ENCODE measurements at regions not wholly inside any gene's neighbourhood (a gene's known extent, or its start where the extent isn't known, plus 50 kb on each side); places are given as distances from the start of the nearest gene placed in this dataset.

- TF ChIP-seq FOXM1 (IDR thresholded peaks at IDR 0.05; ENCODE audit: low read depth) (no peak), FOXM1 (CRISPR knock-in tag; IDR thresholded peaks at IDR 0.05; ENCODE audit: low read depth) (no peak), CHCHD3 (CRISPR knock-in tag; IDR thresholded peaks at IDR 0.05) (no peak), ZNF197 (CRISPR knock-in tag; IDR thresholded peaks at IDR 0.05; ENCODE audit: low read depth) (no peak), ZNF165 (CRISPR knock-in tag; IDR thresholded peaks at IDR 0.05; ENCODE audit: borderline replicate concordance) (no peak)
Observed at GRCh38 chr7:42627101-42627500, 284.8 kb downstream of the C7orf25 start (continued).

- Histone ChIP-seq H4K20me1 (replicated peaks; ENCODE audit: control insufficient read depth, insufficient read depth, low read length) (no peaks in the 10 kb centered on the region), H3K79me2 (ENCODE audit: control insufficient read depth, insufficient read depth, low read length) (no peaks in the 10 kb centered on the region), H3K4me2 (ENCODE audit: insufficient read depth, low read length) (no peak overlapping the region), H3K4me3 (no peak overlapping the region), H3K27me3 (ENCODE audit: control insufficient read depth in 2 of 2, insufficient read depth in 2 of 2, low read length in 2 of 2) (no peaks in the 10 kb centered on the region), H3K9ac (ENCODE audit: insufficient read depth in 1 of 2, low read depth in 2 of 2, low read length in 2 of 2) (no peak overlapping the region), H3K9me3 (replicated peaks; ENCODE audit: control insufficient read depth, insufficient read depth, low read depth, low read length) (no peaks in the 10 kb centered on the region), H2AFZ (ENCODE audit: low read depth, low read length) (no peak overlapping the region), H3K36me3 (ENCODE audit: control insufficient read depth, insufficient read depth, low read length) (no peaks in the 10 kb centered on the region), H3K27ac (ENCODE audit: extremely low read depth, low read depth, low read length) (no peak overlapping the region), H3K4me1 (replicated peaks in 1 of 2; ENCODE audit: control insufficient read depth in 2 of 2, insufficient read depth in 2 of 2, low read length in 2 of 2) (no peaks in the 10 kb centered on the region), H3K9me1 (ENCODE audit: control insufficient read depth, insufficient read depth, low read length) (no peaks in the 10 kb centered on the region)
- ATAC-seq (no peak), FAIRE-seq (no peak), DNase-seq (ENCODE audit: extremely low read depth in 1 of 4, low spot score in 3 of 4) (no peak)
- no TSS peak for BruUV-seq (replicated peaks)
- TF ChIP-seq EGR1 (conservative IDR thresholded peaks at IDR 0.05) (no peak), MECOM (CRISPR knock-in tag; IDR thresholded peaks at IDR 0.05) (no peak), ZNF143 (CRISPR knock-in tag; IDR thresholded peaks at IDR 0.05) (no peak), MLX (CRISPR knock-in tag; conservative IDR thresholded peaks at IDR 0.05) (no peak), HCFC1 (IDR thresholded peaks at IDR 0.05; ENCODE audit: low read depth, low read length) (no peak), ZFP30 (CRISPR knock-in tag; IDR thresholded peaks at IDR 0.05; ENCODE audit: borderline replicate concordance) (no peak)
- TF ChIP-seq, protein P1, sequence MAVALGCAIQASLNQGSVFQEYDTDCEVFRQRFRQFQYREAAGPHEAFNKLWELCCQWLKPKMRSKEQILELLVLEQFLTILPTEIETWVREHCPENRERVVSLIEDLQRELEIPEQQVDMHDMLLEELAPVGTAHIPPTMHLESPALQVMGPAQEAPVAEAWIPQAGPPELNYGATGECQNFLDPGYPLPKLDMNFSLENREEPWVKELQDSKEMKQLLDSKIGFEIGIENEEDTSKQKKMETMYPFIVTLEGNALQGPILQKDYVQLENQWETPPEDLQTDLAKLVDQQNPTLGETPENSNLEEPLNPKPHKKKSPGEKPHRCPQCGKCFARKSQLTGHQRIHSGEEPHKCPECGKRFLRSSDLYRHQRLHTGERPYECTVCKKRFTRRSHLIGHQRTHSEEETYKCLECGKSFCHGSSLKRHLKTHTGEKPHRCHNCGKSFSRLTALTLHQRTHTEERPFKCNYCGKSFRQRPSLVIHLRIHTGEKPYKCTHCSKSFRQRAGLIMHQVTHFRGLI (CRISPR knock-in tag; IDR thresholded peaks at IDR 0.05), result no peak
- ChIA-PET CTCF (ENCODE audit: low intra/inter-chr PET ratio) (no interaction called here), POLR2A (no interaction called here)
- in situ Hi-C loops (cut with MboI) (no loop called here), intact Hi-C loops (cut with micrococcal nuclease) (no loop called here)
- WGBS (ENCODE audit: insufficient coverage, low coverage, missing lambda C conversion rate), result 5% methylated on average over 4 of the region's 4 CpGs
Observed at GRCh38 chr7:42625421-42625820, 286.4 kb downstream of the C7orf25 start.

Data from K562 (cell line).